ENCODE measurements at regions not wholly inside any gene's neighbourhood (a gene's known extent, or its start where the extent isn't known, plus 50 kb on each side); places are given as distances from the start of the nearest gene placed in this dataset.
A peak's percentile ranks its signal among the peaks of the same experiment; 100 is the strongest.

GRCh38 chr6:16001158-16001557 is 127.7 kb upstream of the MYLIP start:
- TF ChIP-seq CTCF (IDR thresholded peaks at IDR 0.05), result no peak

GRCh38 chr6:15999201-15999600 is 129.7 kb upstream of the MYLIP start:
- H3K79me2 ChIP-seq, result no peaks in the 10 kb centered on the region
- no peaks in the 10 kb centered on the region for H3K36me3 ChIP-seq (ENCODE audit: control insufficient read depth, insufficient read depth, low read length)
- H3K27ac ChIP-seq, result no peak overlapping the region
- H3K9ac ChIP-seq, result no peak overlapping the region
- H3K4me3 ChIP-seq (ENCODE audit: low read depth, low read length), result no peak overlapping the region
- H2AFZ ChIP-seq, result no peak overlapping the region
- TF ChIP-seq CTCF (IDR thresholded peaks at IDR 0.05), result no peak
- no peaks in the 10 kb centered on the region for H3K27me3 ChIP-seq (ENCODE audit: control insufficient read depth, insufficient read depth, low read length)
- H3K4me2 ChIP-seq (ENCODE audit: low read length), result no peak overlapping the region
- H3K4me1 ChIP-seq, result no peaks in the 10 kb centered on the region
- H3K9me3 ChIP-seq (ENCODE audit: control insufficient read depth, low read length), result no peaks in the 10 kb centered on the region

More at GRCh38 chr6:16001158-16001557, 127.7 kb upstream of the MYLIP start:
- Histone ChIP-seq H3K4me3 (ENCODE audit: low read depth, low read length) (no peak overlapping the region), H3K36me3 (ENCODE audit: control insufficient read depth, insufficient read depth, low read length) (no peaks in the 10 kb centered on the region), H3K4me2 (ENCODE audit: low read length) (no peak overlapping the region), H3K4me1 (no peaks in the 10 kb centered on the region), H3K9me3 (ENCODE audit: control insufficient read depth, low read length) (no peaks in the 10 kb centered on the region), H2AFZ (no peak overlapping the region), H3K27me3 (ENCODE audit: control insufficient read depth, insufficient read depth, low read length) (no peaks in the 10 kb centered on the region), H3K79me2 (no peaks in the 10 kb centered on the region), H3K9ac (no peak overlapping the region), H3K27ac (no peak overlapping the region)

GRCh38 chr6:15997586-15998388 is 131.1 kb upstream of the MYLIP start:
- Histone ChIP-seq H3K4me3 (ENCODE audit: low read depth, low read length) (no peak overlapping the region), H3K27ac (no peak overlapping the region), H3K4me1 (no peaks in the 10 kb centered on the region), H3K9me3 (ENCODE audit: control insufficient read depth, low read length) (no peaks in the 10 kb centered on the region), H3K4me2 (ENCODE audit: low read length) (no peak overlapping the region), H2AFZ (no peak overlapping the region), H3K9ac (no peak overlapping the region), H3K27me3 (ENCODE audit: control insufficient read depth, insufficient read depth, low read length) (no peaks in the 10 kb centered on the region), H3K36me3 (ENCODE audit: control insufficient read depth, insufficient read depth, low read length) (no peaks in the 10 kb centered on the region), H3K79me2 (no peaks in the 10 kb centered on the region)
- no peak for TF ChIP-seq CTCF (IDR thresholded peaks at IDR 0.05)

GRCh38 chr6:15996030-15996429 is 132.9 kb upstream of the MYLIP start:
- Histone ChIP-seq H3K36me3 (ENCODE audit: control insufficient read depth, insufficient read depth, low read length) (no peaks in the 10 kb centered on the region), H3K27ac (peak overlapping the region; percentile 2), H2AFZ (no peak overlapping the region), H3K4me1 (no peaks in the 10 kb centered on the region), H3K9me3 (ENCODE audit: control insufficient read depth, low read length) (no peaks in the 10 kb centered on the region), H3K4me3 (ENCODE audit: low read depth, low read length) (no peak overlapping the region), H3K27me3 (ENCODE audit: control insufficient read depth, insufficient read depth, low read length) (no peaks in the 10 kb centered on the region), H3K4me2 (ENCODE audit: low read length) (no peak overlapping the region), H3K79me2 (no peaks in the 10 kb centered on the region), H3K9ac (no peak overlapping the region)
- TF ChIP-seq CTCF (IDR thresholded peaks at IDR 0.05), result no peak

- H3K9ac ChIP-seq, result no peak overlapping the region
Measured at GRCh38 chr6:15995493-15995892, 133.4 kb upstream of the MYLIP start.

More at GRCh38 chr6:15995493-15995892, 133.4 kb upstream of the MYLIP start:
- Histone ChIP-seq H3K9me3 (ENCODE audit: control insufficient read depth, low read length) (no peaks in the 10 kb centered on the region), H3K27ac (peak overlapping the region; percentile 2), H3K4me3 (ENCODE audit: low read depth, low read length) (no peak overlapping the region), H3K4me2 (ENCODE audit: low read length) (no peak overlapping the region), H3K27me3 (ENCODE audit: control insufficient read depth, insufficient read depth, low read length) (no peaks in the 10 kb centered on the region), H2AFZ (no peak overlapping the region), H3K4me1 (no peaks in the 10 kb centered on the region), H3K79me2 (no peaks in the 10 kb centered on the region), H3K36me3 (ENCODE audit: control insufficient read depth, insufficient read depth, low read length) (no peaks in the 10 kb centered on the region)
- TF ChIP-seq CTCF (IDR thresholded peaks at IDR 0.05), result no peak

All from parathyroid adenoma (tissue), 2 donors.